Fibroblast of the aortic adventitia (primary cell): ENCODE measurements at regions not wholly inside any gene's neighbourhood (a gene's known extent, or its start where the extent isn't known, plus 50 kb on each side); places are given as distances from the start of the nearest gene placed in this dataset.

Experiments
- DNase-seq: peaks from one replicate; pipeline ENCODE4 v3.0.0-alpha.2; 2010; ENCODE audit warnings: low read depth
- H3K4me3 ChIP-seq: 2 replicates; pipeline ENCODE4 v1.5.1; 2011; ENCODE audit warnings: low read depth, mild to moderate bottlenecking, control low read depth, low read length, moderate library complexity
- TF ChIP-seq, protein P1 (sequence below): IDR thresholded peaks from 2 replicates; pipeline ENCODE4 v1.5.1; 2011; ENCODE audit warnings: mild to moderate bottlenecking, low read length, control low read depth, inconsistent platforms; ENCODE audit not compliant: insufficient read depth

GRCh38 chr16:73214825-73215677, 167.1 kb upstream of the ZFHX3 start:
- TF ChIP-seq, protein P1, sequence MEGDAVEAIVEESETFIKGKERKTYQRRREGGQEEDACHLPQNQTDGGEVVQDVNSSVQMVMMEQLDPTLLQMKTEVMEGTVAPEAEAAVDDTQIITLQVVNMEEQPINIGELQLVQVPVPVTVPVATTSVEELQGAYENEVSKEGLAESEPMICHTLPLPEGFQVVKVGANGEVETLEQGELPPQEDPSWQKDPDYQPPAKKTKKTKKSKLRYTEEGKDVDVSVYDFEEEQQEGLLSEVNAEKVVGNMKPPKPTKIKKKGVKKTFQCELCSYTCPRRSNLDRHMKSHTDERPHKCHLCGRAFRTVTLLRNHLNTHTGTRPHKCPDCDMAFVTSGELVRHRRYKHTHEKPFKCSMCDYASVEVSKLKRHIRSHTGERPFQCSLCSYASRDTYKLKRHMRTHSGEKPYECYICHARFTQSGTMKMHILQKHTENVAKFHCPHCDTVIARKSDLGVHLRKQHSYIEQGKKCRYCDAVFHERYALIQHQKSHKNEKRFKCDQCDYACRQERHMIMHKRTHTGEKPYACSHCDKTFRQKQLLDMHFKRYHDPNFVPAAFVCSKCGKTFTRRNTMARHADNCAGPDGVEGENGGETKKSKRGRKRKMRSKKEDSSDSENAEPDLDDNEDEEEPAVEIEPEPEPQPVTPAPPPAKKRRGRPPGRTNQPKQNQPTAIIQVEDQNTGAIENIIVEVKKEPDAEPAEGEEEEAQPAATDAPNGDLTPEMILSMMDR = no peak
- H3K4me3 ChIP-seq = no peak overlapping the region
- DNase-seq = peak; percentile 98

DNA sequence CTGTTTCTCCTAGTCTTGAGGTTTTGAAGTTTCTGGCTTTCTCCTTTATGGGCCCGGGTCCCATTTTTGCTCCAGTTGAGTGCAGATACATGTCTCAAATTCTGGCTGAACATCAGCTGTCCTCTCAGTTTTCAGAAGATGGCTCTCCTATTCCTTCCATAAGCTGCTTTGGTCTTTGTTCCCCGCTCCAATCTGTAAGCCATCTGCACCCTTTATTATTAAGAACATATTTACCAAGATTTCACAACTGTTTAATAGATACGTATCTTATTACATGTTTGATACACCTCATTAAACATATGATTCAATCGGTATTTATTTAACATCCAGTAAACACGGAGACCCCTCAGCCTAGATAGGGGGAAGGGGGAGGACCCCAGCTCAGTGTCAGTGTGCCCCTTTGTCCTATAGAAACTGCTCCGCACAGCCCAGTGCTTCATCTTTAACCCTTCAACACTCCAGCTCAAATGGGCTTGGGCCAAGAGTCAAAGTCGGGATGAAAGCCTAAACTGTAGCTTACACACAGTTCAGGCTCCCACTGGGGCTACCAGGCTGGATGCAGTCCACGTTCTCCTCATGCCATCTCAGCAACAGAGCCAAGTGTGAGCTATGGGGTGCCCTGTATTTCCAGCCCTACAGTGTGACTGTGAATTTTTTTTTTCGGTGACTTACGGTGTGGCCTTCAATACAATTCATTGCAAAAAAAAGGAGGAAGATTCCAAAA, 166.0 kb upstream of the ZFHX3 start:
- DNase-seq = no peak
- H3K4me3 ChIP-seq = no peak overlapping the region
- TF ChIP-seq, protein P1 = no peak

- no peak overlapping the region for H3K4me3 ChIP-seq
- no peak for DNase-seq
- TF ChIP-seq, protein P1 = no peak
Measured at GRCh38 chr16:73212431-73212830, 164.5 kb upstream of the ZFHX3 start.

DNA sequence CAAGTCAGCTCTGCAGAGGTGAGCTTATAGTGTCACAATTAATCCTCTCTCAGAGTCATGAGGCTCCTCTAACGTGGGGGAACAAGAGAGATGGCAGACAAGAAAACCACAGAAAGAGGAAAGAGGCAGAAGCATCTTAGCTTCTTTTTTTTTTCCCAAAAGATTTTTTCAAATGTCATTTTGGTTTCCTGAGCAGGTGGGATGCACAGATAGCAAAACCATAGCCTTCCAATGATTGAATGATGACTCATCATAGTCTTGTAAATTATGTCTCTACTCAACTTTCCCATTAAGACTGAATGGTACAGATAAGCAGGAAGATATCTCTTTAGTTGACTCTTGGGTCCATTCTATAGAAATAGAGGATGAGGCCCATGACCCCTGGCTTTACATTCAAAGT, 162.8 kb upstream of the ZFHX3 start:
- DNase-seq = no peak
- TF ChIP-seq, protein P1 = no peak
- no peak overlapping the region for H3K4me3 ChIP-seq

- TF ChIP-seq, protein P1 = no peak
- H3K4me3 ChIP-seq = no peak overlapping the region
- DNase-seq = no peak
Measured at GRCh38 chr16:73210084-73210483, 162.2 kb upstream of the ZFHX3 start.

DNA sequence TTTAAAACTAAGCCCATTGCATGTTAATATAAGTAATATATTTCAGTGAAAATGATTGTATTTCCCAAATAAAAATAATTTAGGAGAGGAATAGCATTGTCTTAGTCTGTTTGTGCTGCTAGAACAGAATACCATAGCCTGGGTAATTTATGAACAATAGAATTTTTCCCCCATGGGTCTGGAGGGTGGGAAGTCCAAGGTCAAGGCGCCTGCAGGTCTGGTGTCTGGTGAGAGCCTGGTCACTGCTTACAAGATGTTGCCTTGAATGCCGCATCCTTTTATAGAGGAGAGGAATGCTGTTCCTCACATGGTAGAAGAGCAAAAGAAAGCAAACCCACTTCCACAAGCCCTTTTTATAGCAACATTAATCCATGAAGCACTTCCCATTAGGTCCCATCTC, 161.3 kb upstream of the ZFHX3 start:
- TF ChIP-seq, protein P1 = no peak
- H3K4me3 ChIP-seq = no peak overlapping the region

More for the DNA sequence above, 161.3 kb upstream of the ZFHX3 start:
- no peak for DNase-seq
